ENCODE measurements at regions not wholly inside any gene's neighbourhood (a gene's known extent, or its start where the extent isn't known, plus 50 kb on each side); places are given as distances from the start of the nearest gene placed in this dataset.

DNA sequence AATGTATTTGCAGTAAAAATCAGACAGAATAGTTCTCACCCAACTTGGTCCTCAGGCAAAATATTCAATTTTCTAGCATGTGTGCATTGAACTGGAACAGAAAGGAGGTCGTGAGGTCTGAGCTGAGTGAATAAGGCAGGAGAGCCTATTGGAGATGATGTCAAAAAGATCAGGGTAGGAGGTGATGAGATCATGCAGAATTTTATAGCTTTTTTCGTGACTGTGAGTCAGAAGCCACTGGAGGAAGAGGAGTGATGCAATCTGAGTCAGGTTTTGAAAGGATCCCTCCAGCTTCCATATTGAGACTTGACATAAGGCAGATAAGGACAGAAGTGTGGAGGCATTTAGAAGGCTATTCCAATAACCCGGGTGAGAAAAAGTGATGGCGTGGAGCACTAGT lies 299.5 kb upstream of the SOX11 start:
- no peak overlapping the region for H3K4me3 ChIP-seq (ENCODE audit: control insufficient read depth, low read depth, low read length)
- TF ChIP-seq, protein P1, sequence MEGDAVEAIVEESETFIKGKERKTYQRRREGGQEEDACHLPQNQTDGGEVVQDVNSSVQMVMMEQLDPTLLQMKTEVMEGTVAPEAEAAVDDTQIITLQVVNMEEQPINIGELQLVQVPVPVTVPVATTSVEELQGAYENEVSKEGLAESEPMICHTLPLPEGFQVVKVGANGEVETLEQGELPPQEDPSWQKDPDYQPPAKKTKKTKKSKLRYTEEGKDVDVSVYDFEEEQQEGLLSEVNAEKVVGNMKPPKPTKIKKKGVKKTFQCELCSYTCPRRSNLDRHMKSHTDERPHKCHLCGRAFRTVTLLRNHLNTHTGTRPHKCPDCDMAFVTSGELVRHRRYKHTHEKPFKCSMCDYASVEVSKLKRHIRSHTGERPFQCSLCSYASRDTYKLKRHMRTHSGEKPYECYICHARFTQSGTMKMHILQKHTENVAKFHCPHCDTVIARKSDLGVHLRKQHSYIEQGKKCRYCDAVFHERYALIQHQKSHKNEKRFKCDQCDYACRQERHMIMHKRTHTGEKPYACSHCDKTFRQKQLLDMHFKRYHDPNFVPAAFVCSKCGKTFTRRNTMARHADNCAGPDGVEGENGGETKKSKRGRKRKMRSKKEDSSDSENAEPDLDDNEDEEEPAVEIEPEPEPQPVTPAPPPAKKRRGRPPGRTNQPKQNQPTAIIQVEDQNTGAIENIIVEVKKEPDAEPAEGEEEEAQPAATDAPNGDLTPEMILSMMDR (conservative IDR thresholded peaks at IDR 0.05; ENCODE audit: control insufficient read depth, insufficient read depth, low read depth, low read length): no peak
- DNase-seq (ENCODE audit: low read depth): no peak

DNA sequence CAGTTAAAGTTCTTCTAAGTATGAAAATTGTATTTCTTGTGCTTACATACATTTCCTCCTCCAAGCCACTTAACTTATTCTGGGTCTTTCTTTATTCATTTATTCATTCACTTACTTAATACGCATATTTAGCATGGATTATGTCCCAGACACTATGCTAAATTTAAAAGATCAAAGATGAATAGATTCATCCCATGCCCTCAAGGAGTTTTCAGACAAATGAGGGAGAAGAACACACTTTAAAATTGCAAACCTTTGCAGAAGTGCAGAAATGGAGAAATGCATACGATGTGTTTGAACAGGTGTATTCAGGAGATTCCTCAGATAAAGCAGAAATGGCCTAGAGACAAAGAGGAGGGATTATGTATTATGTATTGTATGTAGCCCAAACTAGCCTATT lies 298.7 kb upstream of the SOX11 start:
- TF ChIP-seq, protein P1 (conservative IDR thresholded peaks at IDR 0.05; ENCODE audit: control insufficient read depth, insufficient read depth, low read depth, low read length): no peak

DNA sequence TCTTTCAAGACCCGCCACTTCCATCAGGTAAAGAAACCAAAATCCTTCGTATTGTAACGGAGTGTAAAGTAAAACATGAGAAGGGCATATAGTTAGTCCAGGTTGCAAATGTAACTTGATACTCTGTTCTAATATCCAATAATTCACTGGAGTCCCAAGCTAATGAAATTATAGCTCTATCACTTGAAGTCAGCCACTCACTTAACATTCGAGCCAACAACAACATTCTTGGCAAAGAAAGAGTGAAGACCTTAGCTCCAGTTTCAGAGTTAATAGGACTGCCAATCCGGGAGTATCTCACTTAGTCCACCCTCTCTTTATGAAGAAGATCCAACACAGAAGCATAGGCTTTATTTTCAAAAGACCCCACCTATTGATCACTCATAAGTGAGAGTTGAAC lies 298.0 kb upstream of the SOX11 start:
- DNase-seq (ENCODE audit: low read depth): no peak
- no peak overlapping the region for H3K4me3 ChIP-seq (ENCODE audit: control insufficient read depth, low read depth, low read length)
- TF ChIP-seq, protein P1 (conservative IDR thresholded peaks at IDR 0.05; ENCODE audit: control insufficient read depth, insufficient read depth, low read depth, low read length): no peak

More for the DNA sequence above, 298.7 kb upstream of the SOX11 start:
- DNase-seq (ENCODE audit: low read depth): no peak
- H3K4me3 ChIP-seq (ENCODE audit: control insufficient read depth, low read depth, low read length): no peak overlapping the region

DNA sequence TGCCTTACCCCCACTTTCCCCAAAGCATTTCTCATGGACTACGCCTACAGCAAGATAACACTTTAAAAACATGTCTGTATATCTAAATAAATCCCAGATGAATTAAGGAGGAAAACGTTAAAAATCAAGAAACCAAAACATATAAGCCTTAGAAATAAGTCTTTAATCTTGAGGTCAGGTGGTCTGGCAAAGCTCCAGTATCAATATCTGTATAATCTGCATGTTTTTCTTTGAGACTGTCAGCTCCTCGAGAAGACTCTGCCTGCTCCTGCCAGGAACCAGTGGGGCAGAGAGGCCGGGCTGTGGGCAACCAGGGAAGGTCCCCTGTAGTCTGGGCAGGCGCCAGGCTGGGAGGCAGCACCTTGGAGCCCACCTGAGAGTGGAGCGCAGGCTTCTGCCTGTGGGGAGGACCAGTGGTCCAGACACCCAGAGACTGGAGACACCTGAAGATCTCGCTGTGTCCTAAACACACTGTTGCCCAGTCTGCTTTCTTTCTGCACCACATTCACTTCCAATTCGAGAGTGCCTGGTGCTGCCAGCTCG lies 291.0 kb upstream of the SOX11 start:
- no peak overlapping the region for H3K4me3 ChIP-seq (ENCODE audit: control insufficient read depth, low read depth, low read length)
- TF ChIP-seq, protein P1 (conservative IDR thresholded peaks at IDR 0.05; ENCODE audit: control insufficient read depth, insufficient read depth, low read depth, low read length): no peak
- DNase-seq (ENCODE audit: low read depth): no peak

DNA sequence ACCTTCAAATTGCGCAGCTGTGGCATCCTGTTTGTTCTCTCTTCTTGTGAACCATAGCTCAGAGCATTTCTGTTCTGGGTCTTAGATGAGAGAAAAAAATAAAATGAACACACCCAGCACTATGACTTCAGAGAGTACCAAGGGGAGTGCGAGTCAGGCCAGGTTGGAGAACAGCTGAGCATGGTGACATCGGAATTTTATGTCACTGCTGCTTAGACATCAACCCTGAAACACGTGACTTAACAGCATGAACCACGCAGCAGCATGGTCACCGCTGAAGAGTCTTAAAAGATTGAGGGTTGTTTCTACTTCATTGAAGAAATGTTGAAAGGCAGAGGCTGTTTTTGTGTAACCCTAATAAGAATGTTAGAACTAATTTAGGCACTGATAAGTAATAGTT lies 288.8 kb upstream of the SOX11 start:
- no peak for DNase-seq (ENCODE audit: low read depth)
- TF ChIP-seq, protein P1 (conservative IDR thresholded peaks at IDR 0.05; ENCODE audit: control insufficient read depth, insufficient read depth, low read depth, low read length): no peak
- no peak overlapping the region for H3K4me3 ChIP-seq (ENCODE audit: control insufficient read depth, low read depth, low read length)

DNA sequence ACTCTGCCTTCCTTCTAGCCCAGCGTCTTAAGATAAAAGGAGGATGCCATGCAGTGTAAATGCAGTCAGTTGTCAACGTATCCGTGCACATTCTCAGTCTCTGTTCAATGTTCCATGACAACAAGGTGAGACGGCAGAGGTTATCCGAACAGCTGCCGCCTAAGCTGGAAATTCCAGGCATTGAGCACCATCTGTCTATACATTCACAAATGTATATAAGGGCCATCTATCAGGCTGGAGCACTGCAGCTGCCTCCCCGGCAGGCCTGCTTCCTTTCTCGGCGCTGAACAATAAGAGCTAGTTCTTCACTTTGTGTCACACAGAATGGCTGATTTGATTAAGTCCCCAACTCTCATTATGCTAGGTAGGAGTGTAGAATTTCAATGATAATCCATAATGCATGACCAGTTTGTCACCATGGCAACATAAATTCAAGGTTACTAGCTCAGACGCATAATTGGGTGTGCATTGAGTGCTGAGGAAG lies 282.2 kb upstream of the SOX11 start:
- no peak for DNase-seq (ENCODE audit: low read depth)
- H3K4me3 ChIP-seq (ENCODE audit: control insufficient read depth, low read depth, low read length): no peak overlapping the region

More for the DNA sequence above, 282.2 kb upstream of the SOX11 start:
- TF ChIP-seq, protein P1 (conservative IDR thresholded peaks at IDR 0.05; ENCODE audit: control insufficient read depth, insufficient read depth, low read depth, low read length): no peak
